ENCODE measurements at regions not wholly inside any gene's neighbourhood (a gene's known extent, or its start where the extent isn't known, plus 50 kb on each side); places are given as distances from the start of the nearest gene placed in this dataset.
"Not testable (repeated sequence)": the region's sequence is repeated elsewhere in the genome, so short reads cannot be mapped to it uniquely, and the experiment has no call there.

- no peak for ATAC-seq
- TF ChIP-seq ESRRG (CRISPR knock-in tag; IDR thresholded peaks at IDR 0.05), result no peak
- TF ChIP-seq RARB (CRISPR knock-in tag; IDR thresholded peaks at IDR 0.05), result no peak
- TF ChIP-seq ZC3H10 (CRISPR knock-in tag; IDR thresholded peaks at IDR 0.05), result no peak
- TF ChIP-seq PATZ1 (CRISPR knock-in tag; IDR thresholded peaks at IDR 0.05; ENCODE audit: borderline replicate concordance), result no peak
- TF ChIP-seq ARNTL (CRISPR knock-in tag; IDR thresholded peaks at IDR 0.05; ENCODE audit: borderline replicate concordance, low read depth), result no peak
- TF ChIP-seq GLIS3 (CRISPR knock-in tag; IDR thresholded peaks at IDR 0.05), result no peak
Measured at GRCh38 chr5:154540600-154540999, 62.6 kb upstream of the HAND1 start.

- ATAC-seq, result no peak
Measured at GRCh38 chr5:154538492-154538891, 60.5 kb upstream of the HAND1 start.

GRCh38 chr5:154536439-154536838 is 58.4 kb upstream of the HAND1 start:
- ATAC-seq, result not testable (repeated sequence)

More at GRCh38 chr5:154538492-154538891, 60.5 kb upstream of the HAND1 start:
- no peak for TF ChIP-seq ZC3H10 (CRISPR knock-in tag; IDR thresholded peaks at IDR 0.05)
- TF ChIP-seq ISL1 (CRISPR knock-in tag; IDR thresholded peaks at IDR 0.05), result no peak
- no peak for TF ChIP-seq ARNTL (CRISPR knock-in tag; IDR thresholded peaks at IDR 0.05; ENCODE audit: borderline replicate concordance, low read depth)
- TF ChIP-seq SNAI2 (CRISPR knock-in tag; IDR thresholded peaks at IDR 0.05), result no peak
- no peak for TF ChIP-seq TCF4 (CRISPR knock-in tag; IDR thresholded peaks at IDR 0.05; ENCODE audit: borderline replicate concordance)
- TF ChIP-seq CSDC2 (CRISPR knock-in tag; IDR thresholded peaks at IDR 0.05), result no peak
- TF ChIP-seq POU6F1 (CRISPR knock-in tag; IDR thresholded peaks at IDR 0.05; ENCODE audit: borderline replicate concordance, low read depth), result no peak
- no peak for TF ChIP-seq ZNF70 (CRISPR knock-in tag; IDR thresholded peaks at IDR 0.05)
- no peak for TF ChIP-seq TSHZ2 (CRISPR knock-in tag; IDR thresholded peaks at IDR 0.05)
- TF ChIP-seq OSR1 (CRISPR knock-in tag; IDR thresholded peaks at IDR 0.05), result no peak
- no peak for TF ChIP-seq ZFP3 (CRISPR knock-in tag; IDR thresholded peaks at IDR 0.05)
- TF ChIP-seq ZNF565 (CRISPR knock-in tag; conservative IDR thresholded peaks at IDR 0.05; ENCODE audit: low read depth), result no peak
- TF ChIP-seq RARB (CRISPR knock-in tag; IDR thresholded peaks at IDR 0.05), result no peak
- no peak for TF ChIP-seq PPARA (CRISPR knock-in tag; IDR thresholded peaks at IDR 0.05; ENCODE audit: borderline replicate concordance)
- TF ChIP-seq ZFP30 (CRISPR knock-in tag; IDR thresholded peaks at IDR 0.05), result no peak
- no peak for TF ChIP-seq GLIS3 (CRISPR knock-in tag; IDR thresholded peaks at IDR 0.05)
- TF ChIP-seq CSRNP3 (CRISPR knock-in tag; IDR thresholded peaks at IDR 0.05), result no peak
- TF ChIP-seq ESRRG (CRISPR knock-in tag; IDR thresholded peaks at IDR 0.05), result no peak

- TF ChIP-seq BACH2 (CRISPR knock-in tag; IDR thresholded peaks at IDR 0.05; ENCODE audit: borderline replicate concordance) (no peak), ZFP30 (CRISPR knock-in tag; IDR thresholded peaks at IDR 0.05) (no peak), CSDC2 (CRISPR knock-in tag; IDR thresholded peaks at IDR 0.05) (no peak), TSHZ2 (CRISPR knock-in tag; IDR thresholded peaks at IDR 0.05) (no peak), ZC3H10 (CRISPR knock-in tag; IDR thresholded peaks at IDR 0.05) (no peak), CSRNP3 (CRISPR knock-in tag; IDR thresholded peaks at IDR 0.05) (no peak), RARB (CRISPR knock-in tag; IDR thresholded peaks at IDR 0.05) (no peak), CREB5 (CRISPR knock-in tag; IDR thresholded peaks at IDR 0.05; ENCODE audit: low read depth) (no peak), ARNTL (CRISPR knock-in tag; IDR thresholded peaks at IDR 0.05; ENCODE audit: borderline replicate concordance, low read depth) (no peak), ISL1 (CRISPR knock-in tag; IDR thresholded peaks at IDR 0.05) (no peak), ZFP3 (CRISPR knock-in tag; IDR thresholded peaks at IDR 0.05) (no peak), ESRRG (CRISPR knock-in tag; IDR thresholded peaks at IDR 0.05) (no peak), ZNF70 (CRISPR knock-in tag; IDR thresholded peaks at IDR 0.05) (no peak), ZNF8 (CRISPR knock-in tag; IDR thresholded peaks at IDR 0.05) (no peak)
- ATAC-seq, result no peak
Measured at GRCh38 chr5:154535535-154535934, 57.5 kb upstream of the HAND1 start.
